SJCRH30 (cell line): ENCODE measurements at regions not wholly inside any gene's neighbourhood (a gene's known extent, or its start where the extent isn't known, plus 50 kb on each side); places are given as distances from the start of the nearest gene placed in this dataset.

Experiments used
- DNase-seq, 2 experiments: peaks; one replicate each; pipeline ENCODE4 v3.0.0-alpha.2; 2015 to 2020
- H3K27ac ChIP-seq: fragments of 250-450 bp; sonication (Bioruptor Pico); 2 replicates; pipeline ENCODE4 v1.5.1; 2020; ENCODE audit warnings: mild to moderate bottlenecking, moderate library complexity
- H3K27me3 ChIP-seq: fragments of 250-450 bp; sonication (Bioruptor Pico); 2 replicates; pipeline ENCODE4 v1.5.1; 2020; ENCODE audit warnings: mild to moderate bottlenecking, moderate library complexity
- H3K36me3 ChIP-seq: fragments of 250-450 bp; sonication (Bioruptor Pico); 2 replicates; pipeline ENCODE4 v1.5.1; 2020; ENCODE audit warnings: mild to moderate bottlenecking, moderate library complexity
- H3K4me1 ChIP-seq: fragments of 250-450 bp; sonication (Bioruptor Pico); 2 replicates; pipeline ENCODE4 v1.5.1; 2020; ENCODE audit warnings: mild to moderate bottlenecking, moderate library complexity
- H3K4me3 ChIP-seq: fragments of 250-450 bp; sonication (Bioruptor Pico); 2 replicates; pipeline ENCODE4 v1.5.1; 2020; ENCODE audit warnings: mild to moderate bottlenecking, moderate library complexity
- H3K9me3 ChIP-seq: fragments of 250-450 bp; sonication (Bioruptor Pico); replicated peaks from 2 replicates; pipeline ENCODE4 v1.5.1; 2020; ENCODE audit warnings: mild to moderate bottlenecking, moderate library complexity

- H3K9me3 ChIP-seq, result no peaks in the 10 kb centered on the region
- no peaks in the 10 kb centered on the region for H3K4me1 ChIP-seq
- no peaks in the 10 kb centered on the region for H3K27me3 ChIP-seq
- DNase-seq, result no peak
- no peak overlapping the region for H3K27ac ChIP-seq
- no peaks in the 10 kb centered on the region for H3K36me3 ChIP-seq
- no peak overlapping the region for H3K4me3 ChIP-seq
Measured at GRCh38 chr10:124233546-124234138, 140.2 kb upstream of the CHST15 start.

GRCh38 chr10:124232686-124233545 lies 139.5 kb upstream of the CHST15 start:
- Histone ChIP-seq H3K9me3 (no peaks in the 10 kb centered on the region), H3K27ac (no peak overlapping the region), H3K4me3 (no peak overlapping the region), H3K36me3 (no peaks in the 10 kb centered on the region), H3K4me1 (no peaks in the 10 kb centered on the region), H3K27me3 (no peaks in the 10 kb centered on the region)
- DNase-seq, result no peak

GRCh38 chr10:124231168-124232155 lies 138.1 kb upstream of the CHST15 start:
- Histone ChIP-seq H3K4me3 (no peak overlapping the region), H3K9me3 (no peaks in the 10 kb centered on the region; the same call in 1 of the 2 replicates), H3K27ac (no peak overlapping the region), H3K27me3 (no peaks in the 10 kb centered on the region), H3K36me3 (no peaks in the 10 kb centered on the region), H3K4me1 (no peaks in the 10 kb centered on the region)
- no peak for DNase-seq

GRCh38 chr10:124230635-124231167 lies 137.3 kb upstream of the CHST15 start:
- Histone ChIP-seq H3K36me3 (no peaks in the 10 kb centered on the region), H3K9me3 (no peaks in the 10 kb centered on the region; the same call in 1 of the 2 replicates), H3K27me3 (no peaks in the 10 kb centered on the region), H3K4me1 (no peaks in the 10 kb centered on the region), H3K27ac (no peak overlapping the region), H3K4me3 (no peak overlapping the region)
- no peak for DNase-seq

DNA sequence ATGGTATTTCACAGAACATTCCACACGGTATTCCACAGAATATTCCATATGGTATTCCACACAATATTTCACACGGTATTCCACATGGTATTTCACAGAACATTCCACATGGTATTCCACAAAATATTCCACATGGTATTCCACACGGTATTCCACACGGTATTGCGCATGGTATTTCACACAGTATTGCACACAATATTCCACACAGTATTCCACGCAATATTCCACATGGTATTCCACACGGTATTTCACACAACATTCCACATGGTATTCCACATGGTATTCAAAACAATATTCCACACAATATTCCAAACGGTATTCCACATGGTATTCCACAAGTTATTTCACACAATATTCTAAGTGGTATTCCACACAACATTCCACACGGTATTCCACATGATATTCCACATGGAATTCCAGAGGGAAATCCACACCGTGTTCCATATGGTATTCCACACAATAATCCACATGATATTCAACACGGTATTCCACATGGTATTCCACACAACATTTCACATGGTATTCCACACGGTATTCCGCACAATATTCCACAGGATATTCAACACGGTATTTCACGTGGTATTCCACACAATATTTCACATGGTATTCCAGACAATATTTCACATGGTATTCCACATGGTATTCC lies 136.7 kb upstream of the CHST15 start:
- Histone ChIP-seq H3K27me3 (no peaks in the 10 kb centered on the region), H3K9me3 (no peaks in the 10 kb centered on the region; the same call in 1 of the 2 replicates), H3K36me3 (no peaks in the 10 kb centered on the region), H3K4me1 (no peaks in the 10 kb centered on the region), H3K27ac (no peak overlapping the region), H3K4me3 (no peak overlapping the region)
- no peak for DNase-seq

DNA sequence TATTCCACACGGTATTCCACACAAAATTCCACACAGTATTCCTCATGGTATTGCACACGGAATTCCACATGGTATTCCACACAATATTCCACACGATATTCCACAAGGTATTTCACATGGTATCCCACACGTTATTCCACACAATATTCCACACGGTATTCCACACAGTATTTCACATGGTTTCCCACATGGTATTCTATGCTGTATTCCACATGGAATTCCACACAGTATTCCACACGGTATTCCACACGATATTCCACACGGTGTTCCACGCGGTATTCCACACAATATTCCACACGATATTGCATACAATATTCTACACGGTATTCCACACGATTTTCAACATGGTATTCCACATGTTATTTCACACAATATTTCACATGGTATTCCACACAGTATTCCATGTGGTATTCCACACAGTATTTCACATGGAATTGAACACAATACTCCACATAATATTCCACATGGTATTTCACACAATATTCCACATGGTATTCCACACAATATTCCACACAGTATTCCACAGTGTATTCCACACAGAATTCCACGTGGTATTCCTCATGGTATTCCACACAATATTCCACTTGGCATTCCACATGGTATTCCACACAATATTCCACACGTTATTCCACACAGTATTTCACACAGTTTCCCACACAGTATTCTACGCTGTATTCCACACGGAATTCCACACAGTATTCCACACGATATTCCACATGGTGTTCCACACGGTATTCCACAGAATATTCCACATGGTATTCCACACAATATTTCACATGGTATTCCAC lies 136.0 kb upstream of the CHST15 start:
- Histone ChIP-seq H3K4me1 (no peaks in the 10 kb centered on the region), H3K36me3 (no peaks in the 10 kb centered on the region), H3K27me3 (no peaks in the 10 kb centered on the region), H3K27ac (no peak overlapping the region), H3K4me3 (no peak overlapping the region), H3K9me3 (no peaks in the 10 kb centered on the region; the same call in 1 of the 2 replicates)
- no peak for DNase-seq

GRCh38 chr10:124228471-124228870 lies 135.1 kb upstream of the CHST15 start:
- H3K36me3 ChIP-seq, result no peaks in the 10 kb centered on the region
- H3K9me3 ChIP-seq, result no peaks in the 10 kb centered on the region; the same call in 1 of the 2 replicates
- H3K27ac ChIP-seq, result no peak overlapping the region
- H3K27me3 ChIP-seq, result no peaks in the 10 kb centered on the region
- H3K4me1 ChIP-seq, result no peaks in the 10 kb centered on the region
- H3K4me3 ChIP-seq, result no peak overlapping the region
- no peak for DNase-seq

- H3K36me3 ChIP-seq, result no peaks in the 10 kb centered on the region
Measured at GRCh38 chr10:124227988-124228387, 134.6 kb upstream of the CHST15 start.

GRCh38 chr10:124227055-124227975 lies 133.9 kb upstream of the CHST15 start:
- no peak overlapping the region for H3K27ac ChIP-seq
- DNase-seq, result no peak
- H3K36me3 ChIP-seq, result no peaks in the 10 kb centered on the region
- H3K9me3 ChIP-seq, result no peaks in the 10 kb centered on the region; the same call in 1 of the 2 replicates
- no peak overlapping the region for H3K4me3 ChIP-seq
- H3K4me1 ChIP-seq, result peaks cover 6% of the 10 kb centered on the region; the same call in 1 of the 2 replicates
- H3K27me3 ChIP-seq, result no peaks in the 10 kb centered on the region

More at GRCh38 chr10:124227988-124228387, 134.6 kb upstream of the CHST15 start:
- Histone ChIP-seq H3K4me1 (no peaks in the 10 kb centered on the region), H3K9me3 (no peaks in the 10 kb centered on the region; the same call in 1 of the 2 replicates), H3K4me3 (no peak overlapping the region), H3K27me3 (no peaks in the 10 kb centered on the region), H3K27ac (no peak overlapping the region)
- DNase-seq, result no peak

DNA sequence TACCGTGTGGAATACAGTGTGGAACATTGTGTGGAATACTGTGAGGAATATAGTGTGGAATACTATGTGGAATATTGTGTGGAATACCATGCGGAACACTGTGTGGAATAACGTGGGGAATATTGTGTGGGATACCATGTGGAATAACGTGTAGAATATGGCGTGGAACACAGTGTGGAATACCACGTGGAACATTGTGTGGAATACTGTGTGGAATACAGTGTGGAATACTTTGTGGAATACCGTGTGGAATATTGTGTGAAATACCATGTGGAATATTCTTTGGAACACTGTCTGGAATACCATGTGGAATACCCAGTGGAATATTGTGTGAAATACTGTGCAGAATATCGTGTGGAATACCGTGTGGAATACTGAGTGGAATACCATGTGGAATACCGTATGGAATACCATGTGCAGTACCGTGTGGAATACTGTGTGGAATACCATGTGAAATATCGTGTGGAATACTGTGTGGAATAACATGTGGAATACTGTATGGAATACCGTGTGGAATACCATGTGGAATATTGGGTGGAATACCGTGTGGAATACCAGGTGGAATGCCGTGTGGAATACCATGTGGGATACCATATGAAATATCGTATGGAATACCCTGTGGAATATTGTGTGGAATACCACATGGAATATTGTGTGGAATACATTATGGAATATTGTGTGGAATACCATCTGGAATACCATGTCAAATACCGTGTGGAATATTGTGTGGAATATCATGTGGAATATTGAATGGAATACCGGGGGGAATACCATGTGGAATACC lies 133.1 kb upstream of the CHST15 start:
- Histone ChIP-seq H3K27me3 (no peaks in the 10 kb centered on the region), H3K4me3 (no peak overlapping the region), H3K9me3 (no peaks in the 10 kb centered on the region; the same call in 1 of the 2 replicates), H3K27ac (no peak overlapping the region), H3K4me1 (peaks cover 12% of the 10 kb centered on the region), H3K36me3 (no peaks in the 10 kb centered on the region)
- DNase-seq, result no peak

GRCh38 chr10:124225467-124226270 lies 132.3 kb upstream of the CHST15 start:
- H3K27ac ChIP-seq, result no peak overlapping the region
- H3K27me3 ChIP-seq, result no peaks in the 10 kb centered on the region
- no peak for DNase-seq
- H3K4me3 ChIP-seq, result no peak overlapping the region
- no peaks in the 10 kb centered on the region; the same call in 1 of the 2 replicates for H3K9me3 ChIP-seq
- H3K4me1 ChIP-seq, result peaks cover 17% of the 10 kb centered on the region
- no peaks in the 10 kb centered on the region for H3K36me3 ChIP-seq
